H9 (cell line): ENCODE measurements at regions not wholly inside any gene's neighbourhood (a gene's known extent, or its start where the extent isn't known, plus 50 kb on each side); places are given as distances from the start of the nearest gene placed in this dataset.

ENCODE experiments used
- DNase-seq: peaks from one replicate; pipeline ENCODE4 v3.0.0-alpha.2; 2017
- H2AFZ ChIP-seq: one replicate; pipeline ENCODE4 v1.6.1; 2013; ENCODE audit warnings: mild to moderate bottlenecking, low read length, control low read depth, moderate library complexity
- H2AK5ac ChIP-seq: 2 replicates; pipeline ENCODE4 v1.6.1; 2013; ENCODE audit warnings: low read length, control low read depth, mixed read lengths; ENCODE audit not compliant: insufficient read length
- H2BK120ac ChIP-seq: one replicate; pipeline ENCODE4 v1.6.1; 2013; ENCODE audit warnings: low read depth, mild to moderate bottlenecking, low read length, control low read depth, inconsistent platforms; ENCODE audit not compliant: poor library complexity, severe bottlenecking
- H2BK12ac ChIP-seq: 2 replicates; pipeline ENCODE4 v1.6.1; 2013; ENCODE audit warnings: low read length, control low read depth, mixed read lengths, low read depth; ENCODE audit not compliant: insufficient read length
- H2BK15ac ChIP-seq: 2 replicates; pipeline ENCODE4 v1.6.1; 2013; ENCODE audit warnings: low read depth, low read length, control low read depth
- H2BK20ac ChIP-seq: one replicate; pipeline ENCODE4 v1.6.1; 2013; ENCODE audit warnings: low read depth, mild to moderate bottlenecking, low read length, control low read depth, inconsistent platforms; ENCODE audit not compliant: poor library complexity, severe bottlenecking
- H2BK5ac ChIP-seq: 2 replicates; pipeline ENCODE4 v1.6.1; 2013; ENCODE audit warnings: low read length, control low read depth, mixed read lengths; ENCODE audit not compliant: insufficient read length
- H3K14ac ChIP-seq: 2 replicates; pipeline ENCODE4 v1.6.1; 2013; ENCODE audit warnings: low read length, control low read depth; ENCODE audit not compliant: insufficient read depth
- H3K18ac ChIP-seq: 2 replicates; pipeline ENCODE4 v1.6.1; 2013; ENCODE audit warnings: low read depth, mild to moderate bottlenecking, mixed read lengths, low read length, control low read depth; ENCODE audit not compliant: insufficient read length
- H3K23ac ChIP-seq: 2 replicates; pipeline ENCODE4 v1.6.1; 2013; ENCODE audit warnings: low read length, control low read depth, mixed read lengths, low read depth; ENCODE audit not compliant: insufficient read length
- H3K23me2 ChIP-seq: 2 replicates; pipeline ENCODE4 v1.6.1; 2013; ENCODE audit warnings: low read depth, mild to moderate bottlenecking, mixed read lengths, low read length, control low read depth; ENCODE audit not compliant: insufficient read length, poor library complexity, severe bottlenecking
- H3K27ac ChIP-seq: 2 replicates; pipeline ENCODE4 v1.5.1; 2013; ENCODE audit warnings: low read length, control low read depth, mixed read lengths, low read depth; ENCODE audit not compliant: insufficient read length
- H3K27me3 ChIP-seq: 2 replicates; pipeline ENCODE4 v1.6.1; 2013; ENCODE audit warnings: low read length, control low read depth, inconsistent platforms; ENCODE audit not compliant: insufficient read depth
- H3K4ac ChIP-seq: 2 replicates; pipeline ENCODE4 v1.6.1; 2013; ENCODE audit warnings: low read depth, mild to moderate bottlenecking, control low read depth, inconsistent platforms, low read length, moderate library complexity
- H3K4me1 ChIP-seq: 2 replicates; pipeline ENCODE4 v1.6.1; 2013; ENCODE audit warnings: low read length, control low read depth, inconsistent platforms; ENCODE audit not compliant: insufficient read depth
- H3K4me2 ChIP-seq: 2 replicates; pipeline ENCODE4 v1.6.1; 2013; ENCODE audit warnings: low read length, control low read depth, mixed read lengths; ENCODE audit not compliant: insufficient read length, insufficient read depth
- H3K56ac ChIP-seq: 2 replicates; pipeline ENCODE4 v1.6.1; 2013; ENCODE audit warnings: low read depth, mild to moderate bottlenecking, mixed read lengths, low read length, control low read depth; ENCODE audit not compliant: insufficient read length
- H3K79me1 ChIP-seq: 2 replicates; pipeline ENCODE4 v1.6.1; 2013; ENCODE audit warnings: low read depth, mild to moderate bottlenecking, moderate library complexity, low read length, control low read depth, inconsistent platforms; ENCODE audit not compliant: insufficient read depth, poor library complexity, severe bottlenecking
- H3K79me2 ChIP-seq: 2 replicates; pipeline ENCODE4 v1.6.1; 2013; ENCODE audit warnings: low read length, control low read depth, inconsistent platforms; ENCODE audit not compliant: insufficient read depth
- H3K9ac ChIP-seq: 2 replicates; pipeline ENCODE4 v1.6.1; 2013; ENCODE audit warnings: low read length, control low read depth, mixed read lengths; ENCODE audit not compliant: insufficient read length; ENCODE audit errors: extremely low read depth
- H3K9me3 ChIP-seq: one replicate; pipeline ENCODE4 v1.6.1; 2013; ENCODE audit warnings: low read depth, low read length, inconsistent platforms; ENCODE audit not compliant: control insufficient read depth
- H3T11ph ChIP-seq: one replicate; pipeline ENCODE4 v1.6.1; 2013; ENCODE audit warnings: mild to moderate bottlenecking, low read length, control low read depth, inconsistent platforms
- H4K20me1 ChIP-seq: one replicate; pipeline ENCODE4 v1.6.1; 2013; ENCODE audit not compliant: control insufficient read depth, insufficient read length, insufficient read depth
- H4K5ac ChIP-seq: 2 replicates; pipeline ENCODE4 v1.6.1; 2013; ENCODE audit warnings: low read depth, mild to moderate bottlenecking, mixed read lengths, low read length, control low read depth; ENCODE audit not compliant: insufficient read length
- H4K8ac ChIP-seq: replicated peaks from 2 replicates; pipeline ENCODE4 v1.6.1; 2013; ENCODE audit warnings: low read length, control low read depth, mixed read lengths, low read depth; ENCODE audit not compliant: insufficient read length
- H4K91ac ChIP-seq: 2 replicates; pipeline ENCODE4 v1.6.1; 2013; ENCODE audit warnings: low read depth, mild to moderate bottlenecking, moderate library complexity, mixed read lengths, low read length, control low read depth; ENCODE audit not compliant: insufficient read length
- H3K27ac Mint-ChIP-seq, 3 experiments: 2 replicates in 2 of 3; 3 replicates in 1 of 3; pipeline ENCODE4 v1.8.0; 2020 to 2021; ENCODE audit warnings: mixed read lengths in 3 of 3, mild to moderate bottlenecking in 1 of 3, moderate library complexity in 1 of 3
- H3K27me3 Mint-ChIP-seq: 2 replicates; pipeline ENCODE4 v1.8.0; 2021; ENCODE audit warnings: low read depth, mild to moderate bottlenecking, moderate library complexity, mixed read lengths
- H3K36me3 Mint-ChIP-seq, 3 experiments: 2 replicates in 2 of 3; 3 replicates in 1 of 3; pipeline ENCODE4 v1.8.0; 2020 to 2021; ENCODE audit warnings: low read depth in 3 of 3, mixed read lengths in 3 of 3; ENCODE audit not compliant: insufficient read depth in 1 of 3
- H3K4me1 Mint-ChIP-seq, 2 experiments: 2 replicates each; pipeline ENCODE4 v1.8.0; 2020; ENCODE audit warnings: mixed read lengths in 2 of 2
- H3K4me3 Mint-ChIP-seq, 2 experiments: 2 replicates in 1 of 2; 3 replicates in 1 of 2; pipeline ENCODE4 v1.8.0; 2020 to 2021; ENCODE audit warnings: mild to moderate bottlenecking in 2 of 2, mixed read lengths in 2 of 2, moderate library complexity in 1 of 2
- H3K9me3 Mint-ChIP-seq, 2 experiments: 2 replicates in 1 of 2; 3 replicates in 1 of 2; pipeline ENCODE4 v1.8.0; 2020; ENCODE audit warnings: mild to moderate bottlenecking in 2 of 2, mixed read lengths in 2 of 2, moderate library complexity in 1 of 2
- CTCF ChIP-seq: fragments of 200-600 bp; sonication (generic); conservative IDR thresholded peaks from 3 replicates; pipeline ENCODE4 v1.8.0; 2021; ENCODE audit warnings: antibody characterized with exemption, mild to moderate bottlenecking
- WGBS: extraction: QIAGEN DNeasy Blood & Tissue Kit; methylation state at CpG from one replicate; pipeline ENCODE4 v1.1.7; 2013; ENCODE audit warnings: missing lambda C conversion rate, low lambda C conversion rate, mixed read lengths; ENCODE audit not compliant: insufficient read length; ENCODE audit errors: extremely low coverage; 5-methylcytosine and 5-hydroxymethylcytosine counted together

- H3K36me3 Mint-ChIP-seq, result peaks cover 18 to 30% (median 28%) of the 10 kb centered on the region in 3 experiments
- H3T11ph ChIP-seq, result no peak overlapping the region
- H3K4ac ChIP-seq, result no peak overlapping the region
- no peak overlapping the region for H2BK120ac ChIP-seq
- no peaks in the 10 kb centered on the region for H3K79me1 ChIP-seq
- H3K56ac ChIP-seq, result no peak overlapping the region
- H3K27ac ChIP-seq, result no peak overlapping the region
- no peak for DNase-seq
- no peak overlapping the region for H3K4me3 Mint-ChIP-seq
- no peak overlapping the region for H2AK5ac ChIP-seq
- H2BK5ac ChIP-seq, result no peak overlapping the region
- H3K27ac Mint-ChIP-seq, result no peak overlapping the region
- no peaks in the 10 kb centered on the region for H3K27me3 Mint-ChIP-seq
- H3K4me2 ChIP-seq, result no peak overlapping the region
- H2BK12ac ChIP-seq, result no peak overlapping the region
- peaks cover 38 to 42% of the 10 kb centered on the region in 2 experiments for H3K9me3 Mint-ChIP-seq
- H3K9ac ChIP-seq, result no peak overlapping the region
- H2BK15ac ChIP-seq, result no peak overlapping the region
- no peaks in the 10 kb centered on the region for H3K27me3 ChIP-seq
- no peak overlapping the region for H3K23ac ChIP-seq
- H3K14ac ChIP-seq, result no peak overlapping the region
- no peak overlapping the region for H2AFZ ChIP-seq
- H3K23me2 ChIP-seq, result no peaks in the 10 kb centered on the region
- H3K9me3 ChIP-seq, result peaks cover 29% of the 10 kb centered on the region
- H4K91ac ChIP-seq, result no peak overlapping the region
- H4K20me1 ChIP-seq, result no peaks in the 10 kb centered on the region
- peaks cover 4% of the 10 kb centered on the region in 2 experiments; a peak in 2 of 4 replicates for H3K4me1 Mint-ChIP-seq
- no peak overlapping the region for H4K8ac ChIP-seq
- H4K5ac ChIP-seq, result no peak overlapping the region
- H3K18ac ChIP-seq, result no peak overlapping the region
- H3K4me1 ChIP-seq, result no peaks in the 10 kb centered on the region
- no peaks in the 10 kb centered on the region for H3K79me2 ChIP-seq
- no CpG with 5 or more reads among the region's 1 CpG for WGBS
- no peak for TF ChIP-seq CTCF
- H2BK20ac ChIP-seq, result no peak overlapping the region
Measured at GRCh38 chr5:98443881-98444280, 329.6 kb upstream of the RGMB start.
